ENCODE measurements at regions not wholly inside any gene's neighbourhood (a gene's known extent, or its start where the extent isn't known, plus 50 kb on each side); places are given as distances from the start of the nearest gene placed in this dataset.
A peak's percentile ranks its signal among the peaks of the same experiment; 100 is the strongest.

GRCh38 chr14:65926504-65926903, 514.0 kb downstream of the FUT8 start:
- CTCF ChIA-PET: no interaction called here
- POLR2A ChIA-PET: no interaction called here
- 96% methylated on average over 3 of the region's 6 CpGs for WGBS (ENCODE audit: insufficient coverage)
- H3K4me3 ChIP-seq (ENCODE audit: control insufficient read depth in 1 of 7, extremely low read depth in 1 of 7, insufficient read depth in 4 of 7, low read depth in 2 of 7, low read length in 6 of 7): no peak overlapping the region
- no peak for DNase-seq
- no peaks in the 10 kb centered on the region for H3K27me3 ChIP-seq (replicated peaks in 2 of 5; ENCODE audit: control insufficient read depth in 4 of 5, insufficient read depth in 5 of 5, low read length in 4 of 5)
- peaks cover 11 to 40% (median 16%) of the 10 kb centered on the region in 4 experiments for H3K4me1 ChIP-seq (ENCODE audit: control extremely low read depth in 1 of 4, control insufficient read depth in 4 of 4, insufficient read depth in 4 of 4, low read length in 3 of 4)
- no peaks in the 10 kb centered on the region for H3K36me3 ChIP-seq (ENCODE audit: control insufficient read depth in 4 of 4, insufficient read depth in 4 of 4, low read length in 3 of 4)
- no peaks in the 10 kb centered on the region for H3K9me3 ChIP-seq (ENCODE audit: control extremely low read depth in 1 of 5, control insufficient read depth in 4 of 5, insufficient read depth in 2 of 5, low read depth in 1 of 5, low read length in 4 of 5)
- no peak overlapping the region for H3K27ac ChIP-seq (ENCODE audit: insufficient read depth in 1 of 2, low read depth in 1 of 2, low read length in 2 of 2, poor library complexity in 1 of 2, severe bottlenecking in 2 of 2)

- no peak overlapping the region for H3K27ac ChIP-seq (ENCODE audit: insufficient read depth in 1 of 2, low read depth in 1 of 2, low read length in 2 of 2, poor library complexity in 1 of 2, severe bottlenecking in 2 of 2)
- POLR2A ChIA-PET: no interaction called here
- no peak overlapping the region for H3K4me3 ChIP-seq (ENCODE audit: control insufficient read depth in 1 of 7, extremely low read depth in 1 of 7, insufficient read depth in 4 of 7, low read depth in 2 of 7, low read length in 6 of 7)
- 67% methylated on average over 5 of the region's 7 CpGs for WGBS (ENCODE audit: insufficient coverage)
- H3K36me3 ChIP-seq (ENCODE audit: control insufficient read depth in 4 of 4, insufficient read depth in 4 of 4, low read length in 3 of 4): no peaks in the 10 kb centered on the region
- H3K4me1 ChIP-seq (ENCODE audit: control extremely low read depth in 1 of 4, control insufficient read depth in 4 of 4, insufficient read depth in 4 of 4, low read length in 3 of 4): peaks cover 11 to 40% (median 16%) of the 10 kb centered on the region in 4 experiments
- CTCF ChIA-PET: interaction anchor here (0.6 to 1.2 kb wide), 2 partner anchors 26 to 32 kb away, joined by 3 read pairs; no protein-coding TSS in a partner anchor
- DNase-seq: peak; percentile 12 to 76 (median 48)
- H3K9me3 ChIP-seq (ENCODE audit: control extremely low read depth in 1 of 5, control insufficient read depth in 4 of 5, insufficient read depth in 2 of 5, low read depth in 1 of 5, low read length in 4 of 5): no peaks in the 10 kb centered on the region
- H3K27me3 ChIP-seq (replicated peaks in 2 of 5; ENCODE audit: control insufficient read depth in 4 of 5, insufficient read depth in 5 of 5, low read length in 4 of 5): no peaks in the 10 kb centered on the region
These were observed 514.6 kb downstream of the FUT8 start for GRCh38 chr14:65926935-65927700.

DNA sequence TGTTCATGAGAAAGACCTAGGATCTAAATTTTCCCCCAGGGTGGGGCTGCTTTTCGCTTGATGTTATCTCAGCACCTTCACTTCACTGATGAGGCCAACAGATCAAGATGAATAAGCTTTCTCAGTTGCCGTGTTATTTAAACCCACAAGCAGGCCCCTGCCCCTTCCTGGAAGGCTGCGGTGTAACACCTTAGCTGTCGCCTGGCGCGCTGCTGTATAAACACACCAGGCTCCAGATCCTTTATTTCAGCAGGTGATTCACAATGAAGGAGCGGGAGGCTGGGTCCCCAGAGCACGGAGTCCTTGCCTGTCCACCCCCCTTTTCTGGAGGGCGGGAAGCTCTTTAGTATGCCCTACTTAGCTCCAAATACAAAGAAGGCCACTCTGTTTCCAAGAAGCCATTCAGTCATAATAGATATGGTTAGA, 515.4 kb downstream of the FUT8 start:
- 64% methylated on average over 6 of the region's 9 CpGs for WGBS (ENCODE audit: insufficient coverage)
- Histone ChIP-seq H3K9me3 (ENCODE audit: control extremely low read depth in 1 of 5, control insufficient read depth in 4 of 5, insufficient read depth in 2 of 5, low read depth in 1 of 5, low read length in 4 of 5) (no peaks in the 10 kb centered on the region), H3K27ac (ENCODE audit: insufficient read depth in 1 of 2, low read depth in 1 of 2, low read length in 2 of 2, poor library complexity in 1 of 2, severe bottlenecking in 2 of 2) (no peak overlapping the region), H3K4me1 (ENCODE audit: control extremely low read depth in 1 of 4, control insufficient read depth in 4 of 4, insufficient read depth in 4 of 4, low read length in 3 of 4) (peaks cover 11 to 40% (median 16%) of the 10 kb centered on the region in 4 experiments), H3K36me3 (ENCODE audit: control insufficient read depth in 4 of 4, insufficient read depth in 4 of 4, low read length in 3 of 4) (no peaks in the 10 kb centered on the region), H3K27me3 (replicated peaks in 2 of 5; ENCODE audit: control insufficient read depth in 4 of 5, insufficient read depth in 5 of 5, low read length in 4 of 5) (no peaks in the 10 kb centered on the region), H3K4me3 (ENCODE audit: control insufficient read depth in 1 of 7, extremely low read depth in 1 of 7, insufficient read depth in 4 of 7, low read depth in 2 of 7, low read length in 6 of 7) (no peak overlapping the region)
- ChIA-PET POLR2A (no interaction called here), CTCF (interaction anchor here (0.6 to 1.2 kb wide), 2 partner anchors 27 to 31 kb away, joined by 3 read pairs; no protein-coding TSS in a partner anchor)
- peak in 2 of 3 donors; percentile 29 to 63 for DNase-seq

- no peaks in the 10 kb centered on the region for H3K36me3 ChIP-seq (ENCODE audit: control insufficient read depth in 4 of 4, insufficient read depth in 4 of 4, low read length in 3 of 4)
- H3K27ac ChIP-seq (ENCODE audit: insufficient read depth in 1 of 2, low read depth in 1 of 2, low read length in 2 of 2, poor library complexity in 1 of 2, severe bottlenecking in 2 of 2): no peak overlapping the region
- 97% methylated on average over 3 of the region's 3 CpGs for WGBS (ENCODE audit: insufficient coverage)
- H3K4me3 ChIP-seq (ENCODE audit: control insufficient read depth in 1 of 7, extremely low read depth in 1 of 7, insufficient read depth in 4 of 7, low read depth in 2 of 7, low read length in 6 of 7): no peak overlapping the region
- no peaks in the 10 kb centered on the region for H3K27me3 ChIP-seq (replicated peaks in 2 of 5; ENCODE audit: control insufficient read depth in 4 of 5, insufficient read depth in 5 of 5, low read length in 4 of 5)
- H3K4me1 ChIP-seq (ENCODE audit: control extremely low read depth in 1 of 4, control insufficient read depth in 4 of 4, insufficient read depth in 4 of 4, low read length in 3 of 4): peaks cover 11 to 40% (median 16%) of the 10 kb centered on the region in 4 experiments
- ChIA-PET CTCF (no interaction called here), POLR2A (no interaction called here)
- no peaks in the 10 kb centered on the region for H3K9me3 ChIP-seq (ENCODE audit: control extremely low read depth in 1 of 5, control insufficient read depth in 4 of 5, insufficient read depth in 2 of 5, low read depth in 1 of 5, low read length in 4 of 5)
- no peak for DNase-seq
These were observed 516.5 kb downstream of the FUT8 start for GRCh38 chr14:65928995-65929394.

DNA sequence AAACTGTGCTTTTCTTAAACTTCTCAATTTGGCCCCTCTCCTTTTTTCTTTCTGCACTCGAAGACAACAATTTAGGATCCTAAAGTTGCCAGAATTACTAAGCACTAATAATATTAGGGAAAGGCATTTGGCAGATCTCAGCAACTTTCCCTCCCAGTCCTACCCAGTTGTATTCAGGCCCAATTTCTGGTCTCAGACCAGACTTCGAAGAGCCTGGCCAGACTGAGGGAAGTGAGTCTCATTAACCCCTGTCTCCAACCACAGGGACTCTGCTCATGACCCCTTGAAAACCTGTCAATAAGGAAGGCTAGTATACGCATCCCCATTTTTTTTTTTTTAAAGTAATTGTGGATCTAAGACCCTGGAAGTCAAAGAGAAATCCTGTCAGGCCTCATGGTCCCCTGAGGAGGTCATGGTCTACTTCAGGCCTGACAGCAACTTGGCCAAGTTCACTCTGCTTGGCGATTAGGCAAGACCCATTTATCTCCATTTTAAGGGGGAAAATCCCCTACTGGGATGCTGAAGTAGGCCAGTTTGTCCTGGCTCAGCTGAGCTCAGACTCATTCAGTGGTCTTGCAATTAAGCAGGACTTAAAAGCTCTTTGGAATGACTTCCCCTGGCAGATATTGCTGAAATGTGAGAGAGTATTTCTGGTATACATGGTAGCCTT, 521.0 kb downstream of the FUT8 start:
- Histone ChIP-seq H3K4me3 (ENCODE audit: control insufficient read depth in 1 of 7, extremely low read depth in 1 of 7, insufficient read depth in 4 of 7, low read depth in 2 of 7, low read length in 6 of 7) (no peak overlapping the region), H3K36me3 (ENCODE audit: control insufficient read depth in 4 of 4, insufficient read depth in 4 of 4, low read length in 3 of 4) (no peaks in the 10 kb centered on the region), H3K9me3 (ENCODE audit: control extremely low read depth in 1 of 5, control insufficient read depth in 4 of 5, insufficient read depth in 2 of 5, low read depth in 1 of 5, low read length in 4 of 5) (peaks cover 0 to 5% (median 0%) of the 10 kb centered on the region in 5 experiments), H3K27ac (ENCODE audit: insufficient read depth in 1 of 2, low read depth in 1 of 2, low read length in 2 of 2, poor library complexity in 1 of 2, severe bottlenecking in 2 of 2) (no peak overlapping the region), H3K4me1 (ENCODE audit: control extremely low read depth in 1 of 4, control insufficient read depth in 4 of 4, insufficient read depth in 4 of 4, low read length in 3 of 4) (peaks cover 6 to 32% (median 19%) of the 10 kb centered on the region in 4 experiments), H3K27me3 (replicated peaks in 2 of 5; ENCODE audit: control insufficient read depth in 4 of 5, insufficient read depth in 5 of 5, low read length in 4 of 5) (no peaks in the 10 kb centered on the region)
- ChIA-PET CTCF (no interaction called here), POLR2A (no interaction called here)
- 100% methylated on average over 3 of the region's 4 CpGs for WGBS (ENCODE audit: insufficient coverage)
- DNase-seq: no peak

GRCh38 chr14:65934070-65934435, 521.5 kb downstream of the FUT8 start:
- no peak overlapping the region for H3K4me3 ChIP-seq (ENCODE audit: control insufficient read depth in 1 of 7, extremely low read depth in 1 of 7, insufficient read depth in 4 of 7, low read depth in 2 of 7, low read length in 6 of 7)
- H3K9me3 ChIP-seq (ENCODE audit: control extremely low read depth in 1 of 5, control insufficient read depth in 4 of 5, insufficient read depth in 2 of 5, low read depth in 1 of 5, low read length in 4 of 5): peaks cover 0 to 5% (median 0%) of the 10 kb centered on the region in 5 experiments
- H3K4me1 ChIP-seq (ENCODE audit: control extremely low read depth in 1 of 4, control insufficient read depth in 4 of 4, insufficient read depth in 4 of 4, low read length in 3 of 4): peaks cover 6 to 28% (median 19%) of the 10 kb centered on the region in 4 experiments
- no peak overlapping the region for H3K27ac ChIP-seq (ENCODE audit: insufficient read depth in 1 of 2, low read depth in 1 of 2, low read length in 2 of 2, poor library complexity in 1 of 2, severe bottlenecking in 2 of 2)
- H3K27me3 ChIP-seq (replicated peaks in 2 of 5; ENCODE audit: control insufficient read depth in 4 of 5, insufficient read depth in 5 of 5, low read length in 4 of 5): no peaks in the 10 kb centered on the region
- H3K36me3 ChIP-seq (ENCODE audit: control insufficient read depth in 4 of 4, insufficient read depth in 4 of 4, low read length in 3 of 4): no peaks in the 10 kb centered on the region
- DNase-seq: no peak
- CTCF ChIA-PET: no interaction called here
- 98% methylated on average over 5 of the region's 5 CpGs for WGBS (ENCODE audit: insufficient coverage)
- POLR2A ChIA-PET: no interaction called here

DNA sequence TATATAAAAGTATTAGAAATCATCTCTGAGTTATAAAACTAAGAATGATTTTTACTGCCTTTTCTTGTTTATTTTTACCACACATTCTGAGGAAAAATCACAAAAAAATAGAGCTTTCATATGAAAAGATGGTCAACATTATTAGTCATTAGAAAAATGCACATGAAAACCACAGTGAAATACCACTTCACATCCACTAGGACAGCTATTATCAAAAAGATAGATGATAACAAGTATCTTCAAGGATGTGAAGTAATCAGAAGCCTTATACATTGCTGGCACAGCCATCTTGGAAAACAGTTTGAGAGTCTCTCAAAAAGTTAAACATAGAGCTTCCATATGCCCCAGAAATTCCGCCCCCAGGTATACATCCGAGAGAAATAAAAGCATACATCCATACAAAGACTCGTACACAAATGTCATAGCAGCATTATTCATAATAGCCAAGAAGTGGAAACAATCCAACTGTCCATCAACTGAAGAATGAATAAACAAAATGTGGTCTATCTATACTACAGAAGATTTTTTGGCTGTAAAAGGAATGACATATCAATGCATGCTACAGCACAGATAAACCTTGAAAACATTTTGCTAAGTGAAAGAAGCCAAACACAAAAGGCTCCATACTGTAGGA, 523.9 kb downstream of the FUT8 start:
- Histone ChIP-seq H3K36me3 (ENCODE audit: control insufficient read depth in 4 of 4, insufficient read depth in 4 of 4, low read length in 3 of 4) (no peaks in the 10 kb centered on the region), H3K4me1 (ENCODE audit: control extremely low read depth in 1 of 4, control insufficient read depth in 4 of 4, insufficient read depth in 4 of 4, low read length in 3 of 4) (peaks cover 6 to 19% (median 17%) of the 10 kb centered on the region in 4 experiments), H3K4me3 (ENCODE audit: control insufficient read depth in 1 of 7, extremely low read depth in 1 of 7, insufficient read depth in 4 of 7, low read depth in 2 of 7, low read length in 6 of 7) (no peak overlapping the region), H3K9me3 (ENCODE audit: control extremely low read depth in 1 of 5, control insufficient read depth in 4 of 5, insufficient read depth in 2 of 5, low read depth in 1 of 5, low read length in 4 of 5) (peaks cover 0 to 5% (median 0%) of the 10 kb centered on the region in 5 experiments), H3K27ac (ENCODE audit: insufficient read depth in 1 of 2, low read depth in 1 of 2, low read length in 2 of 2, poor library complexity in 1 of 2, severe bottlenecking in 2 of 2) (no peak overlapping the region), H3K27me3 (replicated peaks in 2 of 5; ENCODE audit: control insufficient read depth in 4 of 5, insufficient read depth in 5 of 5, low read length in 4 of 5) (no peaks in the 10 kb centered on the region)
- DNase-seq: no peak
- whole genome bisulfite sequencing (ENCODE audit: insufficient coverage): no CpG with 5 or more reads among the region's 3 CpGs
- ChIA-PET POLR2A (no interaction called here), CTCF (no interaction called here)

All from common myeloid progenitor, CD34-positive (primary cell).